HL-60 (cell line): ENCODE measurements at regions not wholly inside any gene's neighbourhood (a gene's known extent, or its start where the extent isn't known, plus 50 kb on each side); places are given as distances from the start of the nearest gene placed in this dataset.

Experiments
- DNase-seq, 2 experiments: peaks; one replicate each; pipeline ENCODE4 v3.0.0-alpha.2; 2010 to 2020; ENCODE audit warnings: low read depth in 1 of 2, low spot score in 1 of 2
- H3K27ac ChIP-seq: fragments of 250-450 bp; sonication (Bioruptor Pico); replicated peaks from 2 replicates; pipeline ENCODE4 v1.5.1; 2020; ENCODE audit warnings: mild to moderate bottlenecking, moderate library complexity
- H3K27me3 ChIP-seq: fragments of 250-450 bp; sonication (Bioruptor Pico); 2 replicates; pipeline ENCODE4 v1.5.1; 2021; ENCODE audit warnings: mild to moderate bottlenecking, moderate library complexity; ENCODE audit not compliant: insufficient read depth, poor library complexity, severe bottlenecking
- H3K4me3 ChIP-seq: replicated peaks from 2 replicates; pipeline ENCODE4 v1.5.1; 2011; ENCODE audit warnings: mild to moderate bottlenecking, control low read depth, low read length; ENCODE audit not compliant: insufficient read depth
- CTCF ChIP-seq: IDR thresholded peaks from one replicate; pipeline ENCODE4 v1.5.1; 2011; ENCODE audit warnings: low read length, control low read depth, inconsistent platforms; ENCODE audit not compliant: insufficient read depth
- GABPA ChIP-seq: IDR thresholded peaks from 2 replicates; pipeline ENCODE4 v1.6.1; 2012; ENCODE audit warnings: low read depth
- POLR2AphosphoS5 ChIP-seq: IDR thresholded peaks from 2 replicates; pipeline ENCODE4 v1.6.1; 2012; ENCODE audit warnings: low read depth
- REST ChIP-seq: IDR thresholded peaks from 2 replicates; pipeline ENCODE4 v1.6.1; 2012; ENCODE audit warnings: low read depth; ENCODE audit not compliant: insufficient replicate concordance
- SPI1 ChIP-seq: IDR thresholded peaks from 2 replicates; pipeline ENCODE4 v1.6.1; 2012; ENCODE audit warnings: low read depth, mild to moderate bottlenecking, borderline replicate concordance

GRCh38 chr7:145915679-145916078, 200.9 kb upstream of the CNTNAP2 start:
- DNase-seq: no peak
- Histone ChIP-seq H3K27ac (no peak overlapping the region), H3K27me3 (no peaks in the 10 kb centered on the region), H3K4me3 (no peak overlapping the region)
- TF ChIP-seq SPI1 (no peak), POLR2AphosphoS5 (no peak), CTCF (no peak), REST (no peak), GABPA (no peak)

DNA sequence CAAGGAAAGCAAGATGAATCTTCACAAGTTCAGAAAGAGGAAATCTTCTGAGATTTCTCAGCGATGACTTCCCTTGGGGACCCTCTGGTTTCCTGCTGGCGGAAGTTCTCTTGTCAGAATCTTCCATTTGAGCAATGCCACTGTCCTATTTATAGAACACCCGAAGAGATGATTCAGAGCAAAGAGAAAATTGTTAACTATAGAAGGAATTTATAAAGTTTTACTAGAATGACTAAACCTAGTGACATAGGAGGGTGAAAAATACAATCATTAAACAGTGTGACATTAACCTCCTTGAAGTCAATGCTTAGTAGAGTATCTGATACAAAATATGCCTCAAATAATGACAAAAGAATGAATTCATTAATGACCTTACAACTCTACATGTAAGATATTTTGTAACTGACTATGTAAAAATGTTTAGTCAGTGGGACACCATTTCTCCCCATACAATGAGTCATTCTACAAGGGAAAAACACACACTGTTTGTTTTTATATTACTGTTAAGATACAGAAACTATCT, 206.5 kb upstream of the CNTNAP2 start:
- no peak for TF ChIP-seq REST
- TF ChIP-seq SPI1: peak; percentile 50; the same call in 1 of the 2 replicates
- no peak for TF ChIP-seq GABPA
- Histone ChIP-seq H3K4me3 (no peak overlapping the region), H3K27ac (no peak overlapping the region), H3K27me3 (no peaks in the 10 kb centered on the region)
- DNase-seq: peak in 1 of 2 experiments; percentile 6

- DNase-seq: no peak
- no peak for TF ChIP-seq POLR2AphosphoS5
- TF ChIP-seq GABPA: no peak
- no peak for TF ChIP-seq REST
- TF ChIP-seq CTCF: no peak
- TF ChIP-seq SPI1: no peak
Measured at GRCh38 chr7:145903658-145904057, 212.9 kb upstream of the CNTNAP2 start.

More at GRCh38 chr7:145903658-145904057, 212.9 kb upstream of the CNTNAP2 start:
- no peaks in the 10 kb centered on the region for H3K27me3 ChIP-seq
- no peak overlapping the region for H3K27ac ChIP-seq
- no peak overlapping the region for H3K4me3 ChIP-seq
